ENCODE measurements at regions not wholly inside any gene's neighbourhood (a gene's known extent, or its start where the extent isn't known, plus 50 kb on each side); places are given as distances from the start of the nearest gene placed in this dataset.

GRCh38 chr20:11867291-11867919 is 50.3 kb upstream of the BTBD3 start:
- no peak for DNase-seq (ENCODE audit: low read depth in 3 of 3)

Measured in stimulated activated CD4-positive, alpha-beta T cell treated with anti-CD3 and anti-CD28 coated beads, TNF-alpha, amount 100 ng/mL, for 24 hours (primary cell).